MCF 10A (cell line): ENCODE measurements at regions not wholly inside any gene's neighbourhood (a gene's known extent, or its start where the extent isn't known, plus 50 kb on each side); places are given as distances from the start of the nearest gene placed in this dataset.
A peak's percentile ranks its signal among the peaks of the same experiment; 100 is the strongest.

Experiments
- BruUV-seq: library from RNA; stranded (reverse); fragments of 400-500 nt; replicated peaks from 2 replicates; lab custom pipeline; 2021; lab: Mats Ljungman, UMichigan
- CTCF ChIA-PET: fragments of 300-600 bp; sonication (Branson Sonifier 250); formaldehyde crosslinking; extraction: SDS; loops from one replicate; lab custom pipeline; 2021; ENCODE audit warnings: antibody characterized with exemption, inconsistent platforms; lab: Yijun Ruan, JAX
- POLR2A ChIA-PET: fragments of 300-600, 350-650 bp; sonication (Branson Sonifier 250); formaldehyde crosslinking; extraction: SDS; loops from one replicate; lab custom pipeline; 2020; ENCODE audit warnings: antibody characterized with exemption, inconsistent platforms; lab: Yijun Ruan, JAX
- DNase-seq: peaks from one replicate; pipeline ENCODE4 v3.0.0-alpha.2; 2018; ENCODE audit not compliant: unreplicated experiment
- H3K27ac Mint-ChIP-seq: one replicate; pipeline ENCODE4 v1.8.0; 2022; ENCODE audit warnings: mild to moderate bottlenecking, low read depth, mixed read lengths; ENCODE audit not compliant: unreplicated experiment
- H3K27me3 Mint-ChIP-seq: one replicate; pipeline ENCODE4 v1.8.0; 2022; ENCODE audit warnings: mixed read lengths; ENCODE audit not compliant: insufficient read depth, unreplicated experiment
- H3K36me3 Mint-ChIP-seq: one replicate; pipeline ENCODE4 v1.8.0; 2022; ENCODE audit warnings: mild to moderate bottlenecking, moderate library complexity, mixed read lengths; ENCODE audit not compliant: insufficient read depth, unreplicated experiment
- H3K4me1 Mint-ChIP-seq: one replicate; pipeline ENCODE4 v1.8.0; 2022; ENCODE audit warnings: mixed read lengths; ENCODE audit not compliant: insufficient read depth, unreplicated experiment
- H3K4me3 Mint-ChIP-seq: one replicate; pipeline ENCODE4 v1.8.0; 2022; ENCODE audit warnings: mild to moderate bottlenecking, moderate library complexity, mixed read lengths; ENCODE audit not compliant: unreplicated experiment
- H3K9me3 Mint-ChIP-seq: one replicate; pipeline ENCODE4 v1.8.0; 2022; ENCODE audit warnings: mixed read lengths; ENCODE audit not compliant: unreplicated experiment
- CTCF ChIP-seq: fragments of 200-600 bp; IDR thresholded peaks from one replicate; pipeline ENCODE4 v1.8.0; 2022; ENCODE audit warnings: antibody characterized with exemption, mild to moderate bottlenecking; ENCODE audit not compliant: unreplicated experiment
- intact Hi-C: fragments of 100-400 bp; cut with micrococcal nuclease; formaldehyde crosslinking; loops from 2 replicates; pipeline ENCODE4 v1.14.1; 2022

GRCh38 chr2:82796132-82796531 is 1662.9 kb downstream of the SUCLG1 start:
- Mint-ChIP-seq H3K36me3 (no peaks in the 10 kb centered on the region), H3K27ac (no peak overlapping the region), H3K4me1 (no peaks in the 10 kb centered on the region), H3K9me3 (no peaks in the 10 kb centered on the region), H3K4me3 (no peak overlapping the region), H3K27me3 (no peaks in the 10 kb centered on the region)
- ChIA-PET CTCF (interaction anchor here (0.5 to 1.1 kb wide), 3 partner anchors 196 to 949 kb away, joined by 3 to 4 read pairs (median 4); no protein-coding TSS in a partner anchor), POLR2A (interaction anchor here (0.6 kb wide), 1 partner anchor 62 kb away, joined by 3 read pairs; no protein-coding TSS in a partner anchor)
- intact Hi-C loops: loop anchor here (5.0 kb wide), 1 partner anchor 41 kb away; no protein-coding TSS in a partner anchor
- no TSS peak for BruUV-seq
- no peak for TF ChIP-seq CTCF
- peak; percentile 12 for DNase-seq

DNA sequence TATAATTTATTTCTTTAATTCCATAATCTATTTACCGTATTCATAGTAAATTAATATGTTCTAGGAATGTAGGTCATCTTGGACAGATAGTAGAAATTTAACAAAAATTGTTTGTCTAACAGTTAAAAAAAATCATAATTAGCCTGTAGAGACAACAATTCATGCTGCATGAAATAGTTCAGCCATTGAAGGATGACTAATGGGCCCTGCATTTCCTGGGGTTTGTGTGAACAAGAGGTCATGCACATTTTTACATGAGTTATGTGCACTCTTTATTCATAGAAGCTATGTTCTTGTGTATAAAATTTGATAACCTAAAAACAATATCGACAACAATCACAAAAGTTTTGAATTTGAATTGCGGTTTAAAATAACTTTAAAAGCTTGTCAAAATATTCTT is 1663.6 kb downstream of the SUCLG1 start:
- Mint-ChIP-seq H3K27ac (no peak overlapping the region), H3K27me3 (no peaks in the 10 kb centered on the region), H3K4me1 (no peaks in the 10 kb centered on the region), H3K4me3 (no peak overlapping the region), H3K9me3 (no peaks in the 10 kb centered on the region), H3K36me3 (no peaks in the 10 kb centered on the region)
- BruUV-seq: no TSS peak
- peak; percentile 73 for DNase-seq
- ChIA-PET POLR2A (interaction anchor here (0.6 kb wide), 1 partner anchor 63 kb away, joined by 3 read pairs; no protein-coding TSS in a partner anchor), CTCF (interaction anchor here (0.6 to 1.1 kb wide), 3 partner anchors 57 to 397 kb away, joined by 3 to 4 read pairs (median 3); no protein-coding TSS in a partner anchor)
- TF ChIP-seq CTCF: no peak
- intact Hi-C loops: loop anchor here (5.0 kb wide), 1 partner anchor 42 kb away; no protein-coding TSS in a partner anchor

DNA sequence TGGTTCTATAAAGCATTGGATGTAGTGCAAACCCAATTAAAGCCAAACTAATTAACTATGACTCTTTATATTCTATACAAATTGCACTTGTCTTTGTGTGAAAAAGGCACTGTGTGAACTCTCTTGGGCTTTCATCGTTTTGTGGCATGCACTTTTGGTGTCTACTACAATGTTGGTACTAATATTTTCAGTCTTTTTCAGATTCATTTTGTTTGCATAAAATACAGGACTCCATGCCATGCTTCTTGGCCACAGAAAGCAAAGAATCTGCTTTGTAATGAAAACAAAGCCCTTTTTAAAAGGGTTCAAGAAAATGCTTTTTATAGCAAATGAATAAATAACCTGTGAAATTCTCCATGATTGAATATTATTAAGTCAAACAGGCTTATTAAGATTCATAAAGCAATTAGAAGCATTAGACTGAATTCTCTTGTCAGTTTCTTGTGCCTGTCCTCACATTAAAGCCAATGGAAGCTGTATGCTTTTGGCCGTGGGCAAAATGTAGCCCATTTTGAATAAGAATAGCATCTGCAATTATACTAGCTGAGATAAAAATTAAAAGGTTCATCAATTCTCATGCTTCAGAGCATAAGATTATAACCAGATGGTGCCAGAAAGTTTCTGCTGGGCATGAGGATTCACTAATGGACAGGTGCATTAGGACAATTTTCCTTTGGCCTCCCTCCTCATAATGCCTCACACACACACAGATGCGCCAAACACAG is 1665.2 kb downstream of the SUCLG1 start:
- Mint-ChIP-seq H3K27me3 (no peaks in the 10 kb centered on the region), H3K4me1 (no peaks in the 10 kb centered on the region), H3K9me3 (no peaks in the 10 kb centered on the region), H3K36me3 (no peaks in the 10 kb centered on the region), H3K4me3 (no peak overlapping the region), H3K27ac (no peak overlapping the region)
- DNase-seq: no peak
- TF ChIP-seq CTCF: no peak
- POLR2A ChIA-PET: no interaction called here
- intact Hi-C loops: no loop called here
- CTCF ChIA-PET: no interaction called here
- no TSS peak for BruUV-seq

- Mint-ChIP-seq H3K4me1 (no peaks in the 10 kb centered on the region), H3K27ac (no peak overlapping the region), H3K27me3 (no peaks in the 10 kb centered on the region), H3K9me3 (no peaks in the 10 kb centered on the region), H3K36me3 (no peaks in the 10 kb centered on the region), H3K4me3 (no peak overlapping the region)
- intact Hi-C loops: no loop called here
- POLR2A ChIA-PET: interaction anchor here (1.0 kb wide), 1 partner anchor 9 kb away, joined by 3 read pairs; no protein-coding TSS in a partner anchor
- no peak for DNase-seq
- CTCF ChIA-PET: no interaction called here
- no TSS peak for BruUV-seq
- no peak for TF ChIP-seq CTCF
These were observed 1666.8 kb downstream of the SUCLG1 start for GRCh38 chr2:82792316-82792715.
